H1 (cell line): ENCODE measurements at regions not wholly inside any gene's neighbourhood (a gene's known extent, or its start where the extent isn't known, plus 50 kb on each side); places are given as distances from the start of the nearest gene placed in this dataset.

Experiments
- CTCF ChIA-PET: fragments of 300-600 bp; sonication (Branson Sonifier 250); formaldehyde crosslinking; loops from one replicate; lab custom pipeline; 2021; ENCODE audit not compliant: partially characterized antibody; lab: Charles Lee
- POLR2A ChIA-PET: fragments of 300-600 bp; sonication (Branson Sonifier 250); formaldehyde crosslinking; loops from one replicate; lab custom pipeline; 2021; ENCODE audit warnings: inconsistent platforms; ENCODE audit not compliant: partially characterized antibody; lab: Charles Lee
- DNase-seq, 2 experiments: peaks; one replicate each; pipeline versions ENCODE4 v3.0.0 to v3.0.0-alpha.2; 2010 to 2022; ENCODE audit warnings: low spot score in 2 of 2, low read depth in 1 of 2, mixed read lengths in 1 of 2
- FAIRE-seq: peaks from 2 replicates; lab custom pipeline; 2011; peaks lifted over from hg19 to GRCh38; lab: Jason Lieb, UNC
- H2AFZ ChIP-seq: 2 replicates; pipeline ENCODE4 v1.8.1; 2012; ENCODE audit warnings: low read length, inconsistent platforms
- H2AK5ac ChIP-seq: 2 replicates; pipeline ENCODE4 v1.6.1; 2013; ENCODE audit warnings: low read depth, low read length
- H2BK120ac ChIP-seq: replicated peaks from 2 replicates; pipeline ENCODE3; 2013; ENCODE audit warnings: low read depth, low read length, inconsistent platforms
- H2BK12ac ChIP-seq: 2 replicates; pipeline ENCODE4 v1.6.1; 2013; ENCODE audit warnings: low read depth, low read length
- H2BK15ac ChIP-seq: 2 replicates; pipeline ENCODE4 v1.6.1; 2013; ENCODE audit warnings: low read length
- H2BK20ac ChIP-seq: 2 replicates; pipeline ENCODE4 v1.6.1; 2013; ENCODE audit warnings: low read length
- H2BK5ac ChIP-seq: 2 replicates; pipeline ENCODE4 v1.6.1; 2013; ENCODE audit warnings: low read depth, low read length
- H3K14ac ChIP-seq: 2 replicates; pipeline ENCODE4 v1.6.1; 2013; ENCODE audit warnings: inconsistent platforms; ENCODE audit not compliant: insufficient read length
- H3K18ac ChIP-seq: 2 replicates; pipeline ENCODE4 v1.6.1; 2013; ENCODE audit warnings: low read length; ENCODE audit errors: extremely low read depth
- H3K23ac ChIP-seq: 2 replicates; pipeline ENCODE4 v1.6.1; 2013; ENCODE audit warnings: inconsistent platforms; ENCODE audit not compliant: insufficient read length
- H3K23me2 ChIP-seq: 2 replicates; pipeline ENCODE4 v1.6.1; 2013; ENCODE audit warnings: low read depth, low read length
- H3K27ac ChIP-seq: 2 replicates; pipeline ENCODE4 v1.6.1; 2011; ENCODE audit warnings: low read depth, low read length, inconsistent platforms
- H3K27me3 ChIP-seq, 4 experiments: replicated peaks in 1 of 4; 1 replicate in 1 of 4; 2 replicates in 3 of 4; pipeline versions ENCODE4 v1.6.1 to v1.8.1; 2011 to 2013; ENCODE audit warnings: low read length in 3 of 4, mild to moderate bottlenecking in 3 of 4, inconsistent platforms in 2 of 4, mixed read lengths in 2 of 4, moderate library complexity in 1 of 4; ENCODE audit not compliant: control insufficient read depth in 3 of 4, insufficient read depth in 3 of 4; ENCODE audit errors: extremely low read depth in 1 of 4
- H3K36me3 ChIP-seq, 4 experiments: 2 replicates each; pipeline versions ENCODE4 v1.6.1 to v1.8.1; 2011 to 2013; ENCODE audit warnings: mild to moderate bottlenecking in 4 of 4, low read length in 3 of 4, moderate library complexity in 2 of 4, control low read depth in 1 of 4, inconsistent platforms in 1 of 4; ENCODE audit not compliant: insufficient read depth in 4 of 4, control insufficient read depth in 2 of 4
- H3K4ac ChIP-seq: replicated peaks from 2 replicates; pipeline ENCODE3; 2013; ENCODE audit warnings: low read length, low read depth, mixed read lengths, inconsistent platforms; ENCODE audit not compliant: insufficient read length
- H3K4me1 ChIP-seq, 4 experiments: replicated peaks in 1 of 4; 1 replicate in 1 of 4; 2 replicates in 3 of 4; pipeline versions ENCODE4 v1.6.1 to v1.8.1; 2011 to 2013; ENCODE audit warnings: low read length in 3 of 4, inconsistent platforms in 2 of 4, mixed read lengths in 1 of 4; ENCODE audit not compliant: insufficient read depth in 4 of 4, control insufficient read depth in 3 of 4
- H3K4me2 ChIP-seq, 2 experiments: 2 replicates each; pipeline versions ENCODE4 v1.6.1 to v1.8.1; 2011 to 2013; ENCODE audit warnings: low read depth in 2 of 2, low read length in 2 of 2, control low read depth in 1 of 2, inconsistent platforms in 1 of 2, mild to moderate bottlenecking in 1 of 2; ENCODE audit not compliant: insufficient read depth in 1 of 2
- H3K4me3 ChIP-seq, 4 experiments: fragments of 200-600, 300-600 bp in 1 of 4; sonication (generic), shearing (Covaris generic), sonication (Bioruptor Twin) in 1 of 4; 2 replicates each; pipeline versions ENCODE4 v1.5.1 to v1.8.1; 2011 to 2016; ENCODE audit warnings: low read length in 4 of 4, low read depth in 3 of 4, control low read depth in 2 of 4, inconsistent platforms in 2 of 4, mild to moderate bottlenecking in 2 of 4, mixed read lengths in 1 of 4, moderate library complexity in 1 of 4; ENCODE audit not compliant: insufficient read depth in 2 of 4; ENCODE audit errors: extremely low read depth in 1 of 4
- H3K56ac ChIP-seq: replicated peaks from 2 replicates; pipeline ENCODE3; 2013; ENCODE audit warnings: low read depth, mild to moderate bottlenecking, mixed read lengths, low read length, inconsistent platforms; ENCODE audit not compliant: insufficient read length
- H3K79me1 ChIP-seq: 2 replicates; pipeline ENCODE4 v1.6.1; 2013; ENCODE audit warnings: low read depth, low read length, control low read depth
- H3K79me2 ChIP-seq, 2 experiments: 2 replicates each; pipeline versions ENCODE4 v1.6.1 to v1.8.1; 2012 to 2013; ENCODE audit warnings: low read length in 2 of 2, mild to moderate bottlenecking in 2 of 2, inconsistent platforms in 1 of 2; ENCODE audit not compliant: insufficient read depth in 2 of 2, control insufficient read depth in 1 of 2
- H3K9ac ChIP-seq, 4 experiments: replicated peaks in 1 of 4; 1 replicate in 1 of 4; 2 replicates in 3 of 4; pipeline versions ENCODE4 v1.6.1 to v1.8.1; 2011 to 2013; ENCODE audit warnings: low read depth in 3 of 4, low read length in 3 of 4, control low read depth in 2 of 4, mild to moderate bottlenecking in 2 of 4, moderate library complexity in 2 of 4, inconsistent platforms in 1 of 4; ENCODE audit errors: extremely low read depth in 1 of 4
- H3K9me3 ChIP-seq, 2 experiments: 2 replicates each; pipeline versions ENCODE4 v1.6.1 to v1.8.1; 2012 to 2013; ENCODE audit warnings: mild to moderate bottlenecking in 2 of 2, moderate library complexity in 2 of 2, control low read depth in 1 of 2, inconsistent platforms in 1 of 2, low read depth in 1 of 2, low read length in 1 of 2, mixed read lengths in 1 of 2; ENCODE audit not compliant: insufficient read depth in 2 of 2
- H4K20me1 ChIP-seq, 2 experiments: replicated peaks in 1 of 2; 2 replicates each; pipeline versions ENCODE3 to v1.8.1; 2011 to 2013; ENCODE audit warnings: inconsistent platforms in 2 of 2, low read length in 2 of 2, mild to moderate bottlenecking in 1 of 2; ENCODE audit not compliant: insufficient read depth in 2 of 2, control insufficient read depth in 1 of 2
- H4K5ac ChIP-seq: 2 replicates; pipeline ENCODE4 v1.6.1; 2013; ENCODE audit warnings: low read length, low read depth, mixed read lengths, inconsistent platforms; ENCODE audit not compliant: insufficient read length
- H4K8ac ChIP-seq: 2 replicates; pipeline ENCODE4 v1.8.0; 2013; ENCODE audit warnings: mild to moderate bottlenecking, moderate library complexity, low read length, inconsistent platforms; ENCODE audit not compliant: insufficient read depth; ENCODE audit errors: extremely low read depth
- H4K91ac ChIP-seq: replicated peaks from 2 replicates; pipeline ENCODE3; 2013; ENCODE audit warnings: low read length, mixed read lengths, inconsistent platforms; ENCODE audit not compliant: insufficient read length
- CEBPB ChIP-seq: IDR thresholded peaks from 2 replicates; pipeline ENCODE4 v1.6.1; 2012; ENCODE audit warnings: low read depth, low read length
- CHD2 ChIP-seq: IDR thresholded peaks from 2 replicates; pipeline ENCODE4 v1.6.1; 2012; ENCODE audit warnings: low read length, improper control_type of control experiment
- CTBP2 ChIP-seq: IDR thresholded peaks from 2 replicates; pipeline ENCODE4 v1.7.0; 2011; ENCODE audit warnings: borderline replicate concordance, mild to moderate bottlenecking, moderate library complexity, mixed read lengths, low read length; ENCODE audit not compliant: insufficient read depth, insufficient read length
- EP300 ChIP-seq, 2 experiments: IDR thresholded peaks; 1 replicate in 1 of 2; 2 replicates in 1 of 2; pipeline ENCODE4 v1.6.1; 2011 to 2012; ENCODE audit warnings: low read depth in 2 of 2, low read length in 2 of 2, mild to moderate bottlenecking in 2 of 2, borderline replicate concordance in 1 of 2, inconsistent platforms in 1 of 2, moderate library complexity in 1 of 2
- KDM4A ChIP-seq: IDR thresholded peaks from one replicate; pipeline ENCODE4 v1.7.1; 2012; ENCODE audit warnings: low read depth, mild to moderate bottlenecking, moderate library complexity, low read length, inconsistent platforms; ENCODE audit not compliant: severe bottlenecking
- RFX5 ChIP-seq: IDR thresholded peaks from 2 replicates; pipeline ENCODE4 v1.6.1; 2011; ENCODE audit warnings: low read depth, low read length, improper control_type of control experiment, borderline replicate concordance
- SIN3A ChIP-seq, 2 experiments: IDR thresholded peaks in 1 of 2; conservative IDR thresholded peaks in 1 of 2; 2 replicates each; pipeline ENCODE4 v1.6.1; 2011 to 2012; ENCODE audit warnings: low read length in 2 of 2, improper control_type of control experiment in 1 of 2, low read depth in 1 of 2, mild to moderate bottlenecking in 1 of 2
- SIX5 ChIP-seq: IDR thresholded peaks from 2 replicates; pipeline ENCODE4 v1.6.1; 2011; ENCODE audit warnings: mild to moderate bottlenecking, low read depth, low read length
- WGBS, 2 experiments: shearing (Covaris generic) in 1 of 2; methylation state at CpG; one replicate each; pipeline versions ENCODE4 v1.1.6 to v1.1.7; 2013 to 2015; ENCODE audit warnings: low lambda C conversion rate in 2 of 2, mixed read lengths in 2 of 2, inconsistent platforms in 1 of 2, low coverage in 1 of 2, missing lambda C conversion rate in 1 of 2; ENCODE audit not compliant: insufficient replicate concordance in 2 of 2, insufficient coverage in 1 of 2, insufficient read length in 1 of 2; ENCODE audit errors: extremely low coverage in 1 of 2, missing lambda C conversion rate in 1 of 2; 5-methylcytosine and 5-hydroxymethylcytosine counted together
- TF ChIP-seq, protein P1 (sequence below), 3 experiments: IDR thresholded peaks; 1 replicate in 2 of 3; 2 replicates in 1 of 3; pipeline versions ENCODE4 v1.5.1 to v1.6.1; 2011; ENCODE audit warnings: low read length in 3 of 3, mild to moderate bottlenecking in 3 of 3, inconsistent platforms in 2 of 3, low read depth in 1 of 3, moderate library complexity in 1 of 3; ENCODE audit not compliant: insufficient read depth in 1 of 3; ENCODE audit errors: control extremely low read depth in 1 of 3

DNA sequence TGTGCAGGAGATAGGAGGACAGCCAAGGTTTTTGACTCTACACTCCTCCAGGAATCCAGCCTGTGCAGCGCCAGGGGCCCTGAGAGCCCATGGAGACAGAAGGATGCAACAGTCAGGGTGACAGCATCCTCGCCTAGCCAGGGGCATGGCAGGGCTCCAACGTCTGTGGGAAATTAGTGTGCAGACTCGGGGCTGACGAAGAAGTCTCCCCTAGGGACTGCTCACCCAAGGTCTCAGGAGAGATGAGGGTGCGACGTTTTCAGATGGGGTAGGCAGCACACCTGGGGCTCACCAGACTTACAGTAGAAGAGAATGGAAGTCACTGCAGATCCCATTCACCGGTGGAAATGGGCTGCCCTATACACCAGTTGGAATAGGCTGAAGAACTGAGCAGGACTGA lies 241.7 kb downstream of the SETD4 start:
- TF ChIP-seq KDM4A (no peak), CHD2 (no peak), SIX5 (no peak), RFX5 (no peak), CTBP2 (no peak), CEBPB (no peak), SIN3A (conservative IDR thresholded peaks at IDR 0.05 in 1 of 2, IDR thresholded peaks at IDR 0.05 in 1 of 2; ENCODE audit: low read depth in 1 of 2, low read length in 2 of 2) (no peak), EP300 (IDR thresholded peaks at IDR 0.05; ENCODE audit: borderline replicate concordance in 1 of 2, low read depth in 2 of 2, low read length in 2 of 2) (no peak)
- TF ChIP-seq, protein P1, sequence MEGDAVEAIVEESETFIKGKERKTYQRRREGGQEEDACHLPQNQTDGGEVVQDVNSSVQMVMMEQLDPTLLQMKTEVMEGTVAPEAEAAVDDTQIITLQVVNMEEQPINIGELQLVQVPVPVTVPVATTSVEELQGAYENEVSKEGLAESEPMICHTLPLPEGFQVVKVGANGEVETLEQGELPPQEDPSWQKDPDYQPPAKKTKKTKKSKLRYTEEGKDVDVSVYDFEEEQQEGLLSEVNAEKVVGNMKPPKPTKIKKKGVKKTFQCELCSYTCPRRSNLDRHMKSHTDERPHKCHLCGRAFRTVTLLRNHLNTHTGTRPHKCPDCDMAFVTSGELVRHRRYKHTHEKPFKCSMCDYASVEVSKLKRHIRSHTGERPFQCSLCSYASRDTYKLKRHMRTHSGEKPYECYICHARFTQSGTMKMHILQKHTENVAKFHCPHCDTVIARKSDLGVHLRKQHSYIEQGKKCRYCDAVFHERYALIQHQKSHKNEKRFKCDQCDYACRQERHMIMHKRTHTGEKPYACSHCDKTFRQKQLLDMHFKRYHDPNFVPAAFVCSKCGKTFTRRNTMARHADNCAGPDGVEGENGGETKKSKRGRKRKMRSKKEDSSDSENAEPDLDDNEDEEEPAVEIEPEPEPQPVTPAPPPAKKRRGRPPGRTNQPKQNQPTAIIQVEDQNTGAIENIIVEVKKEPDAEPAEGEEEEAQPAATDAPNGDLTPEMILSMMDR (IDR thresholded peaks at IDR 0.05; ENCODE audit: control extremely low read depth in 1 of 3, insufficient read depth in 1 of 3, low read depth in 1 of 3, low read length in 3 of 3) = no peak
- Histone ChIP-seq H4K91ac (peak overlapping the region; percentile 29), H3K79me1 (no peaks in the 10 kb centered on the region), H3K36me3 (no peaks in the 10 kb centered on the region), H2BK20ac (no peak overlapping the region), H3K9ac (no peak overlapping the region), H3K4me1 (no peaks in the 10 kb centered on the region), H3K23ac (no peak overlapping the region), H3K4me2 (no peak overlapping the region), H3K27me3 (no peaks in the 10 kb centered on the region), H3K4ac (no peak overlapping the region), H3K9me3 (no peaks in the 10 kb centered on the region), H3K56ac (no peak overlapping the region), H3K79me2 (no peaks in the 10 kb centered on the region), H2BK12ac (no peak overlapping the region), H3K4me3 (no peak overlapping the region), H4K8ac (no peak overlapping the region), H4K20me1 (no peaks in the 10 kb centered on the region), H3K14ac (no peak overlapping the region), H3K27ac (no peak overlapping the region), H3K23me2 (no peaks in the 10 kb centered on the region), H2BK120ac (no peak overlapping the region), H3K18ac (no peak overlapping the region), H2AFZ (no peak overlapping the region), H2BK5ac (no peak overlapping the region), H4K5ac (no peak overlapping the region), H2AK5ac (no peak overlapping the region), H2BK15ac (no peak overlapping the region)
- DNase-seq = no peak
- ChIA-PET CTCF (no interaction called here), POLR2A (no interaction called here)
- FAIRE-seq = no peak
- 93% methylated on average over 8 of the region's 8 CpGs; no CpG with 5 or more reads in 1 of the 2 experiments for WGBS, 2 experiments
